ENCODE measurements at regions not wholly inside any gene's neighbourhood (a gene's known extent, or its start where the extent isn't known, plus 50 kb on each side); places are given as distances from the start of the nearest gene placed in this dataset.

DNA sequence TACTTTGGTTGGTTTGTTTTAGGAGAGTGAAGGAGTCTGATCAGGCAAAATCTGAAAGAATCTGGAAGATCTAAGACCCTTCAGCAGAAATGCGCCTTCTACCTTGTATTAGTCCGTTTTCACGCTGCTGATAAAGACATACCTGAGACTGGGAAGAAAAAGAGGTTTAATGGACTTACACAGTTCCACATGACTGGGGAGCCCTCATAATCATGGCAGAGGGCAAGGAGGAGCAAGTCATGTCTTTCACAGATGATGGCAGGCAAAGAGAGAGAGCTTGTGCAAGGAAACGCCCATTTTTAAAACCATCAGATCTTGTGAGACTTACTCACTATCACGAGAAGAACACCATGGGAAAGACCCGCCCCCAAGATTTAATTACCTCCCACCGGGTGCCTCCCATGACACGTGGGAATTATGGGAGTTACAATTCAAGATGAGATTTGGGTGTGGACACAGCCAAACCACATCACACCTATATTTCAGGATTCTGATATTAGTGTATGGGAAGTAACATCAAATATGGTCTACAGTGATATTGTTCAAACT is 99.3 kb downstream of the GLUL start:
- TF ChIP-seq, protein P1, sequence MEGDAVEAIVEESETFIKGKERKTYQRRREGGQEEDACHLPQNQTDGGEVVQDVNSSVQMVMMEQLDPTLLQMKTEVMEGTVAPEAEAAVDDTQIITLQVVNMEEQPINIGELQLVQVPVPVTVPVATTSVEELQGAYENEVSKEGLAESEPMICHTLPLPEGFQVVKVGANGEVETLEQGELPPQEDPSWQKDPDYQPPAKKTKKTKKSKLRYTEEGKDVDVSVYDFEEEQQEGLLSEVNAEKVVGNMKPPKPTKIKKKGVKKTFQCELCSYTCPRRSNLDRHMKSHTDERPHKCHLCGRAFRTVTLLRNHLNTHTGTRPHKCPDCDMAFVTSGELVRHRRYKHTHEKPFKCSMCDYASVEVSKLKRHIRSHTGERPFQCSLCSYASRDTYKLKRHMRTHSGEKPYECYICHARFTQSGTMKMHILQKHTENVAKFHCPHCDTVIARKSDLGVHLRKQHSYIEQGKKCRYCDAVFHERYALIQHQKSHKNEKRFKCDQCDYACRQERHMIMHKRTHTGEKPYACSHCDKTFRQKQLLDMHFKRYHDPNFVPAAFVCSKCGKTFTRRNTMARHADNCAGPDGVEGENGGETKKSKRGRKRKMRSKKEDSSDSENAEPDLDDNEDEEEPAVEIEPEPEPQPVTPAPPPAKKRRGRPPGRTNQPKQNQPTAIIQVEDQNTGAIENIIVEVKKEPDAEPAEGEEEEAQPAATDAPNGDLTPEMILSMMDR (IDR thresholded peaks at IDR 0.05; ENCODE audit: low read length) = no peak
- TF ChIP-seq EZH2 (optimal IDR thresholded peaks at IDR 0.05; ENCODE audit: low read depth, low read length) = no peak
- TF ChIP-seq EZH2phosphoT487 (IDR thresholded peaks at IDR 0.05; ENCODE audit: low read length) = no peak

Data from MM.1S (cell line).